ENCODE measurements at regions not wholly inside any gene's neighbourhood (a gene's known extent, or its start where the extent isn't known, plus 50 kb on each side); places are given as distances from the start of the nearest gene placed in this dataset.

DNA sequence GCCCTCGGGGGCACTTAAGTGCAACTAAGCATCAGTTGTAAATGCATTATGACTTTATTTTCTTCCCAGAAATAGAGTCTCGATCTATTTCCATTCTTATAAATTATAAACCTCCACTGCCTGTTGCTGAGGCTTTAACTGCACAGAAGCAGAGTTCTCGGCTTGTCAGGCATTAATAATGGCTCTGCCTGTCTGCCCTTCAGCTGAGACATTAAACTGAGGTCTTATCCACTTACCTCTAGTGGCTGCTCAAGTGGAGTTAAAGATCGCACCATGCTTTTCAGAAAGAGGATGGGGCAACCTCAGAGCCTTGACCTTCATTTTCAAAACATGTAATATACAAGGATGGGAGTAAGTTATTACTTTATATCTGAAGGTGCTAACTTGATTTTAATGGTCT lies 597.6 kb upstream of the PRMT6 start:
- TF ChIP-seq, protein P1, sequence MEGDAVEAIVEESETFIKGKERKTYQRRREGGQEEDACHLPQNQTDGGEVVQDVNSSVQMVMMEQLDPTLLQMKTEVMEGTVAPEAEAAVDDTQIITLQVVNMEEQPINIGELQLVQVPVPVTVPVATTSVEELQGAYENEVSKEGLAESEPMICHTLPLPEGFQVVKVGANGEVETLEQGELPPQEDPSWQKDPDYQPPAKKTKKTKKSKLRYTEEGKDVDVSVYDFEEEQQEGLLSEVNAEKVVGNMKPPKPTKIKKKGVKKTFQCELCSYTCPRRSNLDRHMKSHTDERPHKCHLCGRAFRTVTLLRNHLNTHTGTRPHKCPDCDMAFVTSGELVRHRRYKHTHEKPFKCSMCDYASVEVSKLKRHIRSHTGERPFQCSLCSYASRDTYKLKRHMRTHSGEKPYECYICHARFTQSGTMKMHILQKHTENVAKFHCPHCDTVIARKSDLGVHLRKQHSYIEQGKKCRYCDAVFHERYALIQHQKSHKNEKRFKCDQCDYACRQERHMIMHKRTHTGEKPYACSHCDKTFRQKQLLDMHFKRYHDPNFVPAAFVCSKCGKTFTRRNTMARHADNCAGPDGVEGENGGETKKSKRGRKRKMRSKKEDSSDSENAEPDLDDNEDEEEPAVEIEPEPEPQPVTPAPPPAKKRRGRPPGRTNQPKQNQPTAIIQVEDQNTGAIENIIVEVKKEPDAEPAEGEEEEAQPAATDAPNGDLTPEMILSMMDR (IDR thresholded peaks at IDR 0.05; ENCODE audit: low read length): no peak
- TF ChIP-seq EZH2 (optimal IDR thresholded peaks at IDR 0.05; ENCODE audit: low read depth, low read length) (no peak), EZH2phosphoT487 (IDR thresholded peaks at IDR 0.05; ENCODE audit: low read length) (no peak)

All from MM.1S (cell line).